HEK293 (cell line): ENCODE measurements at regions not wholly inside any gene's neighbourhood (a gene's known extent, or its start where the extent isn't known, plus 50 kb on each side); places are given as distances from the start of the nearest gene placed in this dataset.

Source experiments
- CTCF ChIA-PET: fragments of 350-600 bp; formaldehyde crosslinking; extraction: SDS; loops from one replicate; lab custom pipeline; 2021; ENCODE audit warnings: antibody characterized with exemption; lab: Yijun Ruan, JAX
- POLR2A ChIA-PET: fragments of 300-600 bp; formaldehyde crosslinking; extraction: SDS; loops from one replicate; lab custom pipeline; 2020; ENCODE audit warnings: antibody characterized with exemption, inconsistent platforms; lab: Yijun Ruan, JAX
- H3K27ac ChIP-seq: fragments of 200-500 bp; sonication (Bioruptor generic); 2 replicates; pipeline ENCODE4 v1.5.1; 2014; ENCODE audit warnings: low read depth, low read length, control low read depth, inconsistent platforms; ENCODE audit errors: extremely low read depth
- H3K36me3 ChIP-seq, 2 experiments: fragments of 200-500 bp in 1 of 2; sonication (Bioruptor generic) in 1 of 2; 1 replicate in 1 of 2; 2 replicates in 1 of 2; pipeline ENCODE4 v1.5.1; 2014 to 2017; ENCODE audit warnings: inconsistent platforms in 2 of 2, low read length in 2 of 2; ENCODE audit not compliant: control insufficient read depth in 2 of 2, insufficient read depth in 1 of 2
- H3K4me1 ChIP-seq: fragments of 200-500 bp; sonication (Bioruptor generic); 2 replicates; pipeline ENCODE4 v1.5.1; 2014; ENCODE audit warnings: mild to moderate bottlenecking, low read length, inconsistent platforms; ENCODE audit not compliant: control insufficient read depth, insufficient read depth
- H3K4me3 ChIP-seq: 2 replicates; pipeline ENCODE4 v1.5.1; 2011; ENCODE audit warnings: low read depth, mild to moderate bottlenecking, control low read depth, low read length, moderate library complexity
- H3K9me3 ChIP-seq: fragments of 200-500 bp; sonication (Bioruptor generic); 2 replicates; pipeline ENCODE4 v1.5.1; 2014; ENCODE audit warnings: low read depth, low read length, inconsistent platforms; ENCODE audit not compliant: control insufficient read depth, insufficient read depth
- KLF17 ChIP-seq: fragments of 450-650 bp; formaldehyde crosslinking; IDR thresholded peaks from 2 replicates; pipeline ENCODE4 v1.5.1; 2016; ENCODE audit warnings: missing biosample characterization, missing genetic modification characterization
- PRDM2 ChIP-seq: fragments of 450-650 bp; formaldehyde crosslinking; IDR thresholded peaks from 2 replicates; pipeline ENCODE4 v1.5.1; 2016; ENCODE audit warnings: missing biosample characterization, missing genetic modification characterization, borderline replicate concordance
- REST ChIP-seq: fragments of 450-650 bp; formaldehyde crosslinking; IDR thresholded peaks from 2 replicates; pipeline ENCODE4 v1.5.1; 2016; ENCODE audit warnings: missing biosample characterization, missing genetic modification characterization
- TCF7L2 ChIP-seq: IDR thresholded peaks from 2 replicates; pipeline ENCODE4 v1.6.1; 2011; ENCODE audit warnings: low read depth, mild to moderate bottlenecking, inconsistent platforms, low read length, moderate library complexity, borderline replicate concordance
- ZNF112 ChIP-seq: fragments of 450-650 bp; formaldehyde crosslinking; IDR thresholded peaks from 2 replicates; pipeline ENCODE4 v1.5.0; 2017; ENCODE audit warnings: missing biosample characterization, missing genetic modification characterization
- ZNF174 ChIP-seq: fragments of 450-650 bp; formaldehyde crosslinking; IDR thresholded peaks from 2 replicates; pipeline ENCODE4 v1.5.0; 2017; ENCODE audit warnings: missing biosample characterization, mild to moderate bottlenecking, missing genetic modification characterization
- ZNF184 ChIP-seq: fragments of 450-650 bp; IDR thresholded peaks from 2 replicates; pipeline ENCODE4 v1.5.1; 2018; ENCODE audit warnings: missing biosample characterization, mild to moderate bottlenecking, missing genetic modification characterization
- ZNF248 ChIP-seq: fragments of 450-650 bp; formaldehyde crosslinking; IDR thresholded peaks from 2 replicates; pipeline ENCODE4 v1.5.1; 2017; ENCODE audit warnings: missing biosample characterization, missing genetic modification characterization
- ZNF335 ChIP-seq: fragments of 450-650 bp; formaldehyde crosslinking; conservative IDR thresholded peaks from 2 replicates; pipeline ENCODE4 v1.5.1; 2016; ENCODE audit warnings: missing biosample characterization, missing genetic modification characterization
- ZNF623 ChIP-seq: fragments of 450-650 bp; formaldehyde crosslinking; IDR thresholded peaks from 2 replicates; pipeline ENCODE4 v1.5.1; 2016; ENCODE audit warnings: missing biosample characterization, missing genetic modification characterization
- ZNF692 ChIP-seq: fragments of 450-650 bp; formaldehyde crosslinking; IDR thresholded peaks from 2 replicates; pipeline ENCODE4 v1.5.1; 2016; ENCODE audit warnings: missing biosample characterization, missing genetic modification characterization
- ZNF704 ChIP-seq: fragments of 450-650 bp; formaldehyde crosslinking; IDR thresholded peaks from 2 replicates; pipeline ENCODE4 v1.5.1; 2016; ENCODE audit warnings: missing biosample characterization, missing genetic modification characterization
- ZNF792 ChIP-seq: fragments of 450-650 bp; formaldehyde crosslinking; IDR thresholded peaks from 2 replicates; pipeline ENCODE4 v1.5.1; 2016; ENCODE audit warnings: missing biosample characterization, missing genetic modification characterization

GRCh38 chr21:27076025-27076424 is 109.1 kb upstream of the ADAMTS5 start (continued):
- no peak for TF ChIP-seq ZNF112 (tag by site-specific recombination)
- no peak for TF ChIP-seq PRDM2 (tag by site-specific recombination)
- TF ChIP-seq ZNF704 (tag by site-specific recombination) = no peak
- TF ChIP-seq ZNF792 = no peak
- TF ChIP-seq ZNF184 = no peak

GRCh38 chr21:27070861-27071670 is 104.2 kb upstream of the ADAMTS5 start:
- CTCF ChIA-PET = interaction anchor here (0.7 kb wide), 1 partner anchor 11 kb away, joined by 3 read pairs; no protein-coding TSS in a partner anchor
- Histone ChIP-seq H3K9me3 (no peaks in the 10 kb centered on the region), H3K27ac (no peak overlapping the region), H3K4me3 (no peak overlapping the region), H3K36me3 (no peaks in the 10 kb centered on the region), H3K4me1 (no peaks in the 10 kb centered on the region)
- POLR2A ChIA-PET = no interaction called here
- no peak for TF ChIP-seq ZNF335
- TF ChIP-seq TCF7L2 = peak; percentile 70; the same call in 1 of the 2 replicates
- TF ChIP-seq, all 188 proteins: peak for 1

GRCh38 chr21:27068811-27069210 is 101.9 kb upstream of the ADAMTS5 start:
- TF ChIP-seq ZNF692 (tag by site-specific recombination) (no peak), ZNF623 (tag by site-specific recombination) (no peak), ZNF248 (no peak)
- H3K4me1 ChIP-seq = no peaks in the 10 kb centered on the region
- no peaks in the 10 kb centered on the region for H3K36me3 ChIP-seq
- CTCF ChIA-PET = no interaction called here
- no peaks in the 10 kb centered on the region for H3K9me3 ChIP-seq
- no peak overlapping the region for H3K27ac ChIP-seq
- POLR2A ChIA-PET = no interaction called here
- no peak overlapping the region for H3K4me3 ChIP-seq

- no peak overlapping the region for H3K27ac ChIP-seq
- H3K4me3 ChIP-seq = no peak overlapping the region
- POLR2A ChIA-PET = no interaction called here
- no peaks in the 10 kb centered on the region for H3K4me1 ChIP-seq
- H3K36me3 ChIP-seq = no peaks in the 10 kb centered on the region
- H3K9me3 ChIP-seq = no peaks in the 10 kb centered on the region; the same call in 1 of the 2 replicates
- CTCF ChIA-PET = no interaction called here
- no peak for TF ChIP-seq ZNF692 (tag by site-specific recombination)
- TF ChIP-seq KLF17 (tag by site-specific recombination) = no peak
- no peak for TF ChIP-seq ZNF174 (tag by site-specific recombination)
- no peak for TF ChIP-seq REST
Measured at GRCh38 chr21:27067226-27067625, 100.3 kb upstream of the ADAMTS5 start.
